ENCODE measurements at regions not wholly inside any gene's neighbourhood (a gene's known extent, or its start where the extent isn't known, plus 50 kb on each side); places are given as distances from the start of the nearest gene placed in this dataset.

DNA sequence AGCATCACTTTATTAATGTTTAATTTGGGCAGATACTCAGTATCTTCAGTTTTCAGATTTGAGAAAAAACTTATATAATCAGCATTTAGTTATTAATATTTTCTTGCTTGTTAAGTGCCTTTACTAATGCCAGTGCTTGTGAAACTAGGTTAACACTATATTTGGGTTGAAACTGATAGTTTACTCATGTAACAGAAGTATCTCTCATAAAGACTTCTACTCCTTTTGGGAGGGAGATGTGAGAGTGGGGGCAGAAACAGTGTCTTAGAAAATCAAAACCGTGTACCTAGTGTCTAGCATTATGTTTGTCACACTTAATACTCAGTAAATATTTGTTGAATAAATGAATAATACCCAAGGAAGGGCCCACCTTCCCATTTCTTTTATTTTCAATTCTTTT lies 129.5 kb downstream of the MSTN start:
- no peaks in the 10 kb centered on the region for H3K27me3 Mint-ChIP-seq (ENCODE audit: insufficient read depth)
- DNase-seq: no peak

DNA sequence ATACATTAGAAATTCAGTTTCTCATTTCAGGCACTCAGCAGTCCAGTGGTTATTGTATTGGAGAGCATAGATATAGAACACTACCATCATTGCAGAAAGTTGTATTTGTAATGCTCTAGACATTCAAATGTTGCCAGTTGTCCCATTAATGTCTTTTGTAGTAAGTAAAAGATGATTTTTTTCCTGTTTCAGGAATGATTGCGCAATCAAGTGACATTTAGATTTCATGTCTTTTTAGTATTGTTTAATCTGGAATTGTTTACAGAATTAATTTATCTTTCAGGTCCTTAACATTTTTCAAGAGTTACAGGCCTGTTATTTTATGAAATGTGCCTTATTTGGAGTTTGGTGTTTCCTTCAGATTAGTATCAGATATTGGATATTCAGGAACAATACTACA lies 134.7 kb downstream of the MSTN start:
- Mint-ChIP-seq H3K36me3 (ENCODE audit: low read depth) (peaks cover 21% of the 10 kb centered on the region), H3K4me3 (no peak overlapping the region), H3K27ac (no peak overlapping the region), H3K9me3 (peaks cover 4% of the 10 kb centered on the region), H3K27me3 (ENCODE audit: insufficient read depth) (no peaks in the 10 kb centered on the region), H3K4me1 (ENCODE audit: low read depth) (peaks cover 34% of the 10 kb centered on the region)
- TF ChIP-seq, protein P1, sequence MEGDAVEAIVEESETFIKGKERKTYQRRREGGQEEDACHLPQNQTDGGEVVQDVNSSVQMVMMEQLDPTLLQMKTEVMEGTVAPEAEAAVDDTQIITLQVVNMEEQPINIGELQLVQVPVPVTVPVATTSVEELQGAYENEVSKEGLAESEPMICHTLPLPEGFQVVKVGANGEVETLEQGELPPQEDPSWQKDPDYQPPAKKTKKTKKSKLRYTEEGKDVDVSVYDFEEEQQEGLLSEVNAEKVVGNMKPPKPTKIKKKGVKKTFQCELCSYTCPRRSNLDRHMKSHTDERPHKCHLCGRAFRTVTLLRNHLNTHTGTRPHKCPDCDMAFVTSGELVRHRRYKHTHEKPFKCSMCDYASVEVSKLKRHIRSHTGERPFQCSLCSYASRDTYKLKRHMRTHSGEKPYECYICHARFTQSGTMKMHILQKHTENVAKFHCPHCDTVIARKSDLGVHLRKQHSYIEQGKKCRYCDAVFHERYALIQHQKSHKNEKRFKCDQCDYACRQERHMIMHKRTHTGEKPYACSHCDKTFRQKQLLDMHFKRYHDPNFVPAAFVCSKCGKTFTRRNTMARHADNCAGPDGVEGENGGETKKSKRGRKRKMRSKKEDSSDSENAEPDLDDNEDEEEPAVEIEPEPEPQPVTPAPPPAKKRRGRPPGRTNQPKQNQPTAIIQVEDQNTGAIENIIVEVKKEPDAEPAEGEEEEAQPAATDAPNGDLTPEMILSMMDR (IDR thresholded peaks at IDR 0.05): no peak
- DNase-seq: no peak

More for the DNA sequence above, 129.5 kb downstream of the MSTN start:
- TF ChIP-seq, protein P1 (IDR thresholded peaks at IDR 0.05): no peak
- H3K27ac Mint-ChIP-seq: peak overlapping the region; percentile 51
- H3K4me1 Mint-ChIP-seq (ENCODE audit: low read depth): peaks cover 74% of the 10 kb centered on the region
- H3K9me3 Mint-ChIP-seq: no peaks in the 10 kb centered on the region; the same call in 1 of the 2 replicates
- H3K4me3 Mint-ChIP-seq: no peak overlapping the region
- H3K36me3 Mint-ChIP-seq (ENCODE audit: low read depth): peaks cover 16% of the 10 kb centered on the region

Data from HFFc6 (cell line).